GM13976 (cell line): ENCODE measurements at regions not wholly inside any gene's neighbourhood (a gene's known extent, or its start where the extent isn't known, plus 50 kb on each side); places are given as distances from the start of the nearest gene placed in this dataset.

ENCODE experiments used
- DNase-seq: peaks from one replicate; pipeline ENCODE4 v3.0.0; 2012; ENCODE audit warnings: low spot score
- in situ Hi-C: fragments of 300-500 bp; cut with MboI; formaldehyde crosslinking; loops from one replicate; pipeline ENCODE4 v1.12.0; 2022; ENCODE audit warnings: low sequenced_read_pairs, mixed read lengths, inconsistent platforms; ENCODE audit not compliant: unreplicated experiment
- TF ChIP-seq, protein P1 (sequence below): IDR thresholded peaks from 2 replicates; pipeline ENCODE4 v1.5.1; 2012; ENCODE audit warnings: borderline replicate concordance, mild to moderate bottlenecking; ENCODE audit not compliant: insufficient read depth; ENCODE audit errors: extremely low read depth, missing control alignments, control extremely low read depth

DNA sequence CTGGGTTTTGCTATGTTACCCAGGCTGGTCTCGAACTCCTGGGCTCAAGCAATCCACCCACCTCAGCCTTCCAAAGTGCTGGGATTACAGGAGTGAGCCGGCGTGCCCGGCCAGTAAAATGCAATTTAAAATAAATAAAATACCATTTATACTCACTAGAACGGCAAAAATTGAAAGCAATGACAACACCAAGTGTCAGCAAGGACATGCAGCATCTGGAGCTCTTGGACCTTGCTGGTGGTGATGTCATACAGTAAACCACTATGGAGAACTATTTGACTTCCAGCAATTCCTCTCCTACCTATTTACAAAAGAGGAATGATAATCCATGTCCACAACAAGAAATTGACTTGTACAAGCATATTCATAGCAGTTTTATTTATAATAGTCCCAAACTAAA lies 105.7 kb upstream of the PHACTR1 start:
- in situ Hi-C loops, result no loop called here
- DNase-seq, result no peak
- TF ChIP-seq, protein P1, sequence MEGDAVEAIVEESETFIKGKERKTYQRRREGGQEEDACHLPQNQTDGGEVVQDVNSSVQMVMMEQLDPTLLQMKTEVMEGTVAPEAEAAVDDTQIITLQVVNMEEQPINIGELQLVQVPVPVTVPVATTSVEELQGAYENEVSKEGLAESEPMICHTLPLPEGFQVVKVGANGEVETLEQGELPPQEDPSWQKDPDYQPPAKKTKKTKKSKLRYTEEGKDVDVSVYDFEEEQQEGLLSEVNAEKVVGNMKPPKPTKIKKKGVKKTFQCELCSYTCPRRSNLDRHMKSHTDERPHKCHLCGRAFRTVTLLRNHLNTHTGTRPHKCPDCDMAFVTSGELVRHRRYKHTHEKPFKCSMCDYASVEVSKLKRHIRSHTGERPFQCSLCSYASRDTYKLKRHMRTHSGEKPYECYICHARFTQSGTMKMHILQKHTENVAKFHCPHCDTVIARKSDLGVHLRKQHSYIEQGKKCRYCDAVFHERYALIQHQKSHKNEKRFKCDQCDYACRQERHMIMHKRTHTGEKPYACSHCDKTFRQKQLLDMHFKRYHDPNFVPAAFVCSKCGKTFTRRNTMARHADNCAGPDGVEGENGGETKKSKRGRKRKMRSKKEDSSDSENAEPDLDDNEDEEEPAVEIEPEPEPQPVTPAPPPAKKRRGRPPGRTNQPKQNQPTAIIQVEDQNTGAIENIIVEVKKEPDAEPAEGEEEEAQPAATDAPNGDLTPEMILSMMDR, result no peak

DNA sequence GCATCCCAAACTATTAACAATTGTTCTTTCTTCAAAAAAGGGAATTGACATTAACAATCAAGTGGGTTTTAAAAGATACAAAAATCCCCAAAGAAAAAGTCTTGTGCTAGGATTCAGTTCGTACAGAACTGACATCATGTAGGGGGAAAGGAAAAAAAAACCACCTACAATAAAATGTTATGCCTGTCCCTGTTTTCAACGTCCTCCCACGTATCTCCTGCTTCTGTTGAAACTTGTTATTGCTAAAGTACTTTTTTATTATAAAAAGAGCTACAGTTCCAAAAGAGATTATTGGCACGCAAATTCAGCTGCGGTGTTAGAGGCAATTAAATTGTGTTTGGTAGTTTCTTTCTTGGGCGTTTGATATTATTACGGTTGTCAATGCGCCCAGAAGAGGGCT lies 102.8 kb upstream of the PHACTR1 start:
- in situ Hi-C loops, result no loop called here
- no peak for DNase-seq
- TF ChIP-seq, protein P1, result no peak

DNA sequence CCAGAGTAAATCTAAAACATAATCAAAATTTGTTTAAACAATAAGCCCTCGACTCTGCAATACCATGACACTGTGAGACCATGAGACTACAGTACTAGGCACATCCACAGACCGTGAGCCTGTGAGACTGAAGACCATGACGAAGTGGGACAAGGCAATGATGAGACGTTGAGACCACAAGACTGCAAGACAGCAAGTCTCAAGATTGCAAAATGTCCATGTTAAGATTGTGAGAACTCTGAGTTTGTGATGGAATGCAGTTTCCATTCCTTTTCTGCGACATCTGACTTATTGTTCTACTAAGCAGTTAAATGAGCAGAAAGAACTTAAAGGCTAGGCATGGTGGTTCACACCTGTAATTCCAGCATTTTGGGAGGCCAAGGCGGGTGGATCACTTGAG lies 102.1 kb upstream of the PHACTR1 start:
- TF ChIP-seq, protein P1, result no peak
- in situ Hi-C loops, result no loop called here
- DNase-seq, result no peak

DNA sequence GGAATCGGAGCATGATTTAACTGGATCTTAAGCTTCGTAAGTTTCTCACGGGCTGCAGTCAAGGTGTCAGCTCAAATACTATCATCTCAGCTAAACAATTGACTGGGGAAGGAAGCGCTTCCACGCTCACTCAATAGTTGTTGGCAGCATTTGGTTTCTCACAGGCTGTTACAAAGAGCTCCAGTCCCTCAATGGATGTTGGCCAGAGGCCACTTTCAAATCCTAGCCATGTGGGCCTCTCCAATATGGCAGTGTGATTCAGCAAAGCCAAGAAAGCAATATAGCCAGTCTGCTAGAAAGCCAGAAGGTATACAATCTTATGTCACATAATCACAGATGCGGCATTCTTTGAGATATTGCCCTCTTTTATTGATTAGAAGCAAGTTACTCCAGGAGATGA lies 98.3 kb upstream of the PHACTR1 start:
- no peak for DNase-seq
- TF ChIP-seq, protein P1, result no peak
- in situ Hi-C loops, result no loop called here

DNA sequence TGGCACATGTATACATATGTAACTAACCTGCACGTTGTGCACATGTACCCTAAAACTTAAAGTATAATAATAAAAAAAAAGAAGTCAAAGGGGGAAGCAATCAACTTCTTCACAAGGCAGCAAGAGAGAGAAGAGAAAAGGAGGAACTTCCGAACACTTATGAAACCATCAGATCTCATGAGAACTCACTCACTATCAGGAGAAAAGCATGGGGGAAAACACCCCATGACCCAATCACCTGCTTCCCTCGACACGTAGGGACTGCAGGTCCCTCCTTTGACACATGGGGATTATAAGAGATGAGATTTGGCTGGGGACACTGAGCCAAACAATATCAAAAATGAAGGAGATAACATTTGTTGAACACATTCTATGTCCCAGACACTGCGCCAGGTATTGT lies 94.8 kb upstream of the PHACTR1 start:
- in situ Hi-C loops, result no loop called here
- TF ChIP-seq, protein P1, result no peak
- no peak for DNase-seq

DNA sequence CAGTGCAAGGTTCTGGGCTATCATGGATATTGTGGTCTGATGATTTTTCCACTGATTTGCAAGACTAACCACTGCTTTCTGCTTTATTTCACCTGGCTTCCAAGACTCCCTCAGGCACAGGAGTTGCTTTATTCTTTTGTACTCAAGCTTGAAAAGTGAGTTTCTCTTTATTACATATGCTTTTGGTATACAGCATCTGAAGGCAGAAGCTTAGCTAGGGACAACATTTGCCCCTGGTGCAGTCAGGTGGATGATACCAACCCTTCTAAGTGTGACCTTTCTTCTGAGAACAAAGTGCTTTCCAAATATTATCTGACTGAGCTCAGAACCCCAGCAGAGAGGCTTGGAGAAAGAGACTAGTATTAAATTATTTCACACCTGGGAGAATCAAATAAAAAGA lies 94.0 kb upstream of the PHACTR1 start:
- in situ Hi-C loops, result no loop called here
- no peak for DNase-seq
- TF ChIP-seq, protein P1, result no peak

DNA sequence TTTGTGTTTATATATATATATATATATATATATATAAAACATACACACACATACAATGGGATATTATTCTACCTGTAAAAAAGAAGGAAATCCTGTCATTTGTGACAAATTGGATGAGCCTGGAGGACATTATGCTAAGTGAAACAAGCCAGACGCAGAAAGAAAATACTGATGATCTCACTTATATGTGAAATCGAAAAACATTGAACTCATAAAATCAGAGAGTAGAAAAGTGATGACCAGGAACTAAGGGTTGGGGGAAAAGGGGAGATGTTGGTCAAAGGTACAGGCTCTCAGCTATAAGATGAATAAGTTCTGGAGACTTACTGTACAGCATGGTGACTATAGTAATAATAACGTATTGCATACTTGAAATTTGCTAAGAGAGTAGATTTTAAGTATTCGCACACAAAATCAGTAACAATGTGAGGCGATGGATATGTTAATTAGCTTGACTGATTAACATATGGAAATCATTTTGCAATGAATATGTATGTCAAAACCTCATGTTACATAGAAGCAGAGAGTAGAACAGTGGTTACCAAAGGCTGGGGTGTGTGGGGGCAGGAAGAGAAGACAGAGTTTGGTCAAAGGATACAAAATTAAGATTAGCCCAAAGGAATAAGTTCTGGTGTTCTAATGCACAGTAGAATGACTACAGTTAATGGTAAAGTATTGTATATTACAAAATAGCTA lies 92.3 kb upstream of the PHACTR1 start:
- TF ChIP-seq, protein P1, result no peak
- in situ Hi-C loops, result no loop called here
- no peak for DNase-seq
